ENCODE measurements at regions not wholly inside any gene's neighbourhood (a gene's known extent, or its start where the extent isn't known, plus 50 kb on each side); places are given as distances from the start of the nearest gene placed in this dataset.

DNA sequence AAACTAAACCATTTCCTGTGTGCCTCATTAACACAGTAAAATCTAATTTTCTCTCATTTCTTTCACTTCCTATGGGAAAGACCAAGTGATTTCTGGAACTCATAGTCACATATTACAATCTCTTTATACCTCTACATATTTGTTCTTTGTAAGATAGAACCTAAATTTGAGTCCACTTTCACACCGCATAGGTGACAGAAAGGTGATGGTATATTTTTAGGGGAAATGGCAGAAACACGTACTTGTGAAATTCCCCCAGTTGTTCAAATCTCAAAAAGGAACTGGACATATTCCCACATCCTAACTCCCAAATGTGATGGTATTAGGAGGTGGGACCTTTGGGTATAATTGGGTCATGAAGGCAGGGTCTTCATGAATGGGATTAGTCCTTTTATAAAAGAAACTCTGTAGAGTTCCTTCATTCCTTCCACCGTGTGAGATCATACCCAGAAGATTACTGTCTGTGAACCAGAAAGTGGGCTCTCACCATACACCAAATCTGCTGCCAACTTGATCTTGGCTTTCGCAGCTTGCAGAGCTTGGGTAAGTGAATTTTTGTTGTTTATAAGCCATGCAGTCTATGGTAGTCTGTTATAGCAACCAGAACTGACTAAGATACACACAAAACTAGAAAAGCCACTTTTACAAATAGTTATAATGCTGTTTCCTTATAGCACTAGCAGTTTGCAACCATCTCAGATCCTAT is 542.1 kb downstream of the DSC3 start:
- Histone ChIP-seq H3K9me3 (no peaks in the 10 kb centered on the region), H3K36me3 (no peaks in the 10 kb centered on the region), H3K4me3 (no peak overlapping the region), H3K27ac (no peak overlapping the region), H3K4me1 (no peaks in the 10 kb centered on the region), H3K27me3 (no peaks in the 10 kb centered on the region)
- ATAC-seq (no peak), DNase-seq (no peak)
- WGBS, 4 donors, result 84 to 87% (median 86%) methylated on average over 4 of the region's 4 CpGs
- intact Hi-C loops (cut with DNase I), result no loop called here
- TF ChIP-seq, protein P1, sequence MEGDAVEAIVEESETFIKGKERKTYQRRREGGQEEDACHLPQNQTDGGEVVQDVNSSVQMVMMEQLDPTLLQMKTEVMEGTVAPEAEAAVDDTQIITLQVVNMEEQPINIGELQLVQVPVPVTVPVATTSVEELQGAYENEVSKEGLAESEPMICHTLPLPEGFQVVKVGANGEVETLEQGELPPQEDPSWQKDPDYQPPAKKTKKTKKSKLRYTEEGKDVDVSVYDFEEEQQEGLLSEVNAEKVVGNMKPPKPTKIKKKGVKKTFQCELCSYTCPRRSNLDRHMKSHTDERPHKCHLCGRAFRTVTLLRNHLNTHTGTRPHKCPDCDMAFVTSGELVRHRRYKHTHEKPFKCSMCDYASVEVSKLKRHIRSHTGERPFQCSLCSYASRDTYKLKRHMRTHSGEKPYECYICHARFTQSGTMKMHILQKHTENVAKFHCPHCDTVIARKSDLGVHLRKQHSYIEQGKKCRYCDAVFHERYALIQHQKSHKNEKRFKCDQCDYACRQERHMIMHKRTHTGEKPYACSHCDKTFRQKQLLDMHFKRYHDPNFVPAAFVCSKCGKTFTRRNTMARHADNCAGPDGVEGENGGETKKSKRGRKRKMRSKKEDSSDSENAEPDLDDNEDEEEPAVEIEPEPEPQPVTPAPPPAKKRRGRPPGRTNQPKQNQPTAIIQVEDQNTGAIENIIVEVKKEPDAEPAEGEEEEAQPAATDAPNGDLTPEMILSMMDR (IDR thresholded peaks at IDR 0.05), result no peak
- no peak for TF ChIP-seq POLR2A (IDR thresholded peaks at IDR 0.05)

DNA sequence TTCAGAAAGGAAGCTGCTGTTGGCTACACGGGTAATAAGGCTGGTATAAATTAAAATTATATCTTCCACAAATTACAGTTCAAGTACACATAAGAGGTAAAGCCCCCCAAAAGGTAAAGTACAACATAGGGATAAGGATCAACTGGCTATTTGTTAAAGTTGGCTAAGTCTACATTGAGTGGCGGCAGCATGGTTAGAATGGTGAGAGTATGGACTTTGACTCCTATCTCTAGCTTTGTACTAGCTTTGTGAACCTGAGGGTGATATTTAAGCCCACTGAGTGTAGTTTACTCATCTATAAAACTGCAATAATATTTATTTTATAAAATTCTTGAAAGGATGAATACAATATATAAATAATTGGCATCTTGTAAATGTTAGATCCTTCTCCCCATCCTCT is 542.8 kb downstream of the DSC3 start:
- Histone ChIP-seq H3K4me1 (no peaks in the 10 kb centered on the region), H3K9me3 (no peaks in the 10 kb centered on the region), H3K27me3 (no peaks in the 10 kb centered on the region), H3K36me3 (no peaks in the 10 kb centered on the region), H3K4me3 (no peak overlapping the region), H3K27ac (no peak overlapping the region)
- no peak for DNase-seq
- no peak for TF ChIP-seq POLR2A (IDR thresholded peaks at IDR 0.05)
- TF ChIP-seq, protein P1 (IDR thresholded peaks at IDR 0.05), result no peak
- 89 to 93% (median 91%) methylated on average over 2 of the region's 2 CpGs for WGBS, 4 donors
- no peak for ATAC-seq
- intact Hi-C loops (cut with DNase I), result no loop called here

DNA sequence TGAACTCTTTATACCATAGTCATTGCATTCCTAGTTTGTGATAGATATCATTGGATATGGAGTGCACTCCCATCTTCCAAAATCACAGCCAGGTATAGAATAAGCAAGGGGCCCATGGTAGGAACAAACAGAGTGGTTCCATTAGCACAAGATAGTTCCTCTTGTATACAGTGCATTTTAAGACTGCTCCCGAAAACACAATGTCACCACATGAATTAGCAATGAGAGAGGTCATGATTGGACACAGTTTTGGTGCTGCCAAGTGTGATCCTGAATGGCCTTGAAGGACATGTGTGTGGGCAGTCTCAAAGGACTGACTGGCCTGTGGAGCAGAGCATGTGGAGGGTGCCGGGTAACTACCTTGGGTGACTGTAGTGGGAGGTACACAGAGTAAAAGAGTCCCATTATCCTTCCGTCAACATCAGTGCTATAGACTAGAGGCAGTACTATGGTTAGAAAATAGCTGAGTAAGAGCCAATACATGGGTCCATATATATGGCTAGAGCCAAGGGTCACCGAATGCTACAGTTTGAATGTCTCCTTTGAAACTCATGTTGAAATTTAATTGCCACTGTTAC is 549.9 kb downstream of the DSC3 start:
- ATAC-seq (no peak), DNase-seq (no peak)
- Histone ChIP-seq H3K9me3 (no peaks in the 10 kb centered on the region), H3K36me3 (no peaks in the 10 kb centered on the region), H3K4me1 (no peaks in the 10 kb centered on the region), H3K27ac (no peak overlapping the region), H3K27me3 (no peaks in the 10 kb centered on the region), H3K4me3 (no peak overlapping the region)
- TF ChIP-seq, protein P1 (IDR thresholded peaks at IDR 0.05), result no peak
- no peak for TF ChIP-seq POLR2A (IDR thresholded peaks at IDR 0.05)
- 94 to 97% (median 96%) methylated on average over 4 of the region's 4 CpGs for WGBS, 4 donors
- intact Hi-C loops (cut with DNase I), result no loop called here

- H3K27ac ChIP-seq, result no peak overlapping the region
- TF ChIP-seq, protein P1 (IDR thresholded peaks at IDR 0.05), result no peak
- TF ChIP-seq POLR2A (IDR thresholded peaks at IDR 0.05), result no peak
- H3K4me1 ChIP-seq, result no peaks in the 10 kb centered on the region
- WGBS, 4 donors, result 82 to 90% (median 85%) methylated on average over 3 of the region's 3 CpGs
- H3K4me3 ChIP-seq, result no peak overlapping the region
- H3K27me3 ChIP-seq, result no peaks in the 10 kb centered on the region
- DNase-seq (no peak), ATAC-seq (no peak)
- intact Hi-C loops (cut with DNase I), result no loop called here
- no peaks in the 10 kb centered on the region for H3K9me3 ChIP-seq
- no peaks in the 10 kb centered on the region for H3K36me3 ChIP-seq
Measured at GRCh38 chr18:30491815-30492551, 550.6 kb downstream of the DSC3 start.

All from heart left ventricle (tissue), 16 donors.